ENCODE measurements at regions not wholly inside any gene's neighbourhood (a gene's known extent, or its start where the extent isn't known, plus 50 kb on each side); places are given as distances from the start of the nearest gene placed in this dataset.
"Not testable (repeated sequence)": the region's sequence is repeated elsewhere in the genome, so short reads cannot be mapped to it uniquely, and the experiment has no call there.

DNA sequence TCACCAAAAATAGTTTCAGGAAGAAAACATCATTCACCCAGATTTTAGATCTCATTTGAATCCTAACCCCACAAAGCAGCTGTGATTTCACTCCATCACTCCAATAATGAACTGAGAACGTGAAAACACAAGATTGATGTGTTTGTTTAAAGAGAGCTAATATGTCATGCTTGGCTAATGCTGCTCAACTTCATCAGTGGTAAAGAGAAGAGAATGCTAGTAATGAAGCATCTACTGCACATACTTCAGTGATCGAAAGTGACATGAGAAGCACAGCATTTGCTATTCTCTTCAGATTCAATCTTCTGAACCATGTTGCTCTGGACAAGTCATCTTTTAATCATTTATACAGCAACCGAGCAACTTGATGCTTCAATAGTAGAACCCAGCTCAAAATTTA, 874.7 kb downstream of the EFNA5 start:
- no peak overlapping the region for H3K4me3 ChIP-seq (ENCODE audit: low read length in 2 of 2)

DNA sequence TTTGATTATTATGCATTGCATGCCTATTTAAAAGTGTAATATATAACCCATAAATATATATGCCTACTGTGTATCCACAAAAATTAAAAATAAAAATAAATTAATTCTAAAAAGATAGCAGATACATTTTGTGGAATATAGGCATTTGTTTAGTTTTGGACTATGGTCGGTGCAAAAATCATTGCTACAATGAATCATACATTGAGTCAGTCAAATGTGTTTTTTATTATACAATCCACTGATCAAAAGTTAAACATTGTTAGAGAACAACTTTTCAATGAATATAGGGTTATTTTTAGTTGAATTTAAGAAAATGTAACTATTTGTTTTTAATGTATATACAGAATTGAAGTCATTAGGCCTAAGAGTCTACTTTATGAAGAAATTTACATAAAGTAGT, 885.9 kb downstream of the EFNA5 start:
- Histone ChIP-seq H3K9me3 (ENCODE audit: control insufficient read depth in 2 of 2, low read length in 2 of 2) (no peaks in the 10 kb centered on the region), H3K9ac (ENCODE audit: low read depth in 1 of 2, low read length in 2 of 2) (no peak overlapping the region), H3K27me3 (ENCODE audit: control insufficient read depth in 2 of 2, insufficient read depth in 2 of 2, low read length in 2 of 2) (no peaks in the 10 kb centered on the region), H3K36me3 (ENCODE audit: control insufficient read depth in 2 of 2, insufficient read depth in 2 of 2, low read length in 2 of 2) (no peaks in the 10 kb centered on the region), H3K27ac (ENCODE audit: low read depth in 2 of 2, low read length in 2 of 2) (no peak overlapping the region), H3K4me3 (ENCODE audit: low read length in 2 of 2) (no peak overlapping the region), H3K4me1 (ENCODE audit: control insufficient read depth in 2 of 2, insufficient read depth in 2 of 2, low read length in 2 of 2) (no peaks in the 10 kb centered on the region)

More for the DNA sequence above, 874.7 kb downstream of the EFNA5 start:
- Histone ChIP-seq H3K27ac (ENCODE audit: low read depth in 2 of 2, low read length in 2 of 2) (no peak overlapping the region), H3K9me3 (ENCODE audit: control insufficient read depth in 2 of 2, low read length in 2 of 2) (no peaks in the 10 kb centered on the region), H3K27me3 (ENCODE audit: control insufficient read depth in 2 of 2, insufficient read depth in 2 of 2, low read length in 2 of 2) (no peaks in the 10 kb centered on the region), H3K9ac (ENCODE audit: low read depth in 1 of 2, low read length in 2 of 2) (no peak overlapping the region), H3K4me1 (ENCODE audit: control insufficient read depth in 2 of 2, insufficient read depth in 2 of 2, low read length in 2 of 2) (no peaks in the 10 kb centered on the region), H3K36me3 (ENCODE audit: control insufficient read depth in 2 of 2, insufficient read depth in 2 of 2, low read length in 2 of 2) (no peaks in the 10 kb centered on the region)

DNA sequence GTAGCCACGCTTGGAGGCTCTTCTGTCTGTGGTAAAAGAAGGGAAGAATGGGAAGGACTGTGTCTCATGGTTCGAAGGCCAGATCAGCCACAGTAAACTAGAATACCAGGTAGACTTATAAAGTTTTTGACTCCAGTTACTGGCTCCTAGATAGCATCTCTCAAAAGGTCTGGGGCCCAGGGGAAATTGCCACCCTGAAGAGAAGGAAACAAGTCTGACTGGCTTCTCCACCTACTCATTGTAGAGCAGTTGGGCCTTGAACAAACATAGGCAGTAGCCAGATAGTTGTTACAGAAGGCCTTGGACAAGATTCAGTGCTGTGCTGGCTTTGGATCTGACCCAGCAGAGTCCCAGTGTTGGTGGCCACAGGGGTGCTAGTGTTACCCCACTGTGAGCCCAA, 890.4 kb downstream of the EFNA5 start:
- H3K36me3 ChIP-seq (ENCODE audit: control insufficient read depth in 2 of 2, insufficient read depth in 2 of 2, low read length in 2 of 2): no peaks in the 10 kb centered on the region
- no peaks in the 10 kb centered on the region for H3K27me3 ChIP-seq (ENCODE audit: control insufficient read depth in 2 of 2, insufficient read depth in 2 of 2, low read length in 2 of 2)
- H3K4me1 ChIP-seq (ENCODE audit: control insufficient read depth in 2 of 2, insufficient read depth in 2 of 2, low read length in 2 of 2): no peaks in the 10 kb centered on the region
- no peak overlapping the region for H3K9ac ChIP-seq (ENCODE audit: low read depth in 1 of 2, low read length in 2 of 2)
- H3K27ac ChIP-seq (ENCODE audit: low read depth in 2 of 2, low read length in 2 of 2): no peak overlapping the region
- H3K9me3 ChIP-seq (ENCODE audit: control insufficient read depth in 2 of 2, low read length in 2 of 2): no peaks in the 10 kb centered on the region
- H3K4me3 ChIP-seq (ENCODE audit: low read length in 2 of 2): no peak overlapping the region

DNA sequence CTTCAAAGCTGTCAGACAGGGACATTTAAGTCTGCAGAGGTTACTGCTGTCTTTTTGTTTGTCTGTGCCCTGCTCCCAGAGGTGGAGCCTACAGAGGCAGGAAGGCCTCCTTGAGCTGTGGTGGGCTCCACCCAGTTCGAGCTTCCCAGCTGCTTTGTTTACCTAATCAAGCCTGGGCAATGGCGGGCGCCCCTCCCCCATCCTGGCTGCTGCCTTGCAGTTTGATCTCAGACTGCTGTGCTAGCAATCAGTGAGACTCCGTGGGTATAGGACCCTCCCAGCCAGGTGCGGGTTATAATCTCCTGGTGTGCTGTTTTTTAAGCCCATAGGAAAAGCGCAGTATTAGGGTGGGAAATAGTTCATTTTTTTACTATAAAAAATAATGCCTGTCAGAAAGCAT, 894.2 kb downstream of the EFNA5 start:
- H3K9me3 ChIP-seq (ENCODE audit: control insufficient read depth in 2 of 2, low read length in 2 of 2); H3K27me3 ChIP-seq (ENCODE audit: control insufficient read depth in 2 of 2, insufficient read depth in 2 of 2, low read length in 2 of 2); H3K27ac ChIP-seq (ENCODE audit: low read depth in 2 of 2, low read length in 2 of 2); H3K4me3 ChIP-seq (ENCODE audit: low read length in 2 of 2); H3K36me3 ChIP-seq (ENCODE audit: control insufficient read depth in 2 of 2, insufficient read depth in 2 of 2, low read length in 2 of 2); H3K4me1 ChIP-seq (ENCODE audit: control insufficient read depth in 2 of 2, insufficient read depth in 2 of 2, low read length in 2 of 2); H3K9ac ChIP-seq (ENCODE audit: low read depth in 1 of 2, low read length in 2 of 2): not testable (repeated sequence)

DNA sequence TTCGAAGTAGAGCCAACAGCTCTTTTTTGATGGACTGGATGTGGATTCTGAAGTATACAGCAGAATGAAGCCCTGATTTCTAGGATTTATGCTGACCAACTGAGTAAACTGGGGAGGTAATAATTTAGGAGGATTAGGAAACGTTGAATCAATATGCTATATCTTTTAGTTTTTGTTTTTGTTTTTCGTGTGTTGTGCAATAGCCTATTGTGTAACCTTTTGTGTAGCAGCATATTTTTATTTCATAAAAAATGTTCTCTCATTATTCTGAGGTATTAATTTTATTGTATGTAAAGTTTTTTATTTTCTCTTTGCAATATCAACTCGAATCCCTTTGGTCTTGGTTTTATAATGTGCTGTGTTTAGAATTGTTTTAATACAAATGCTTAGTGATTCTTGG, 902.3 kb downstream of the EFNA5 start:
- Histone ChIP-seq H3K4me1 (ENCODE audit: control insufficient read depth in 2 of 2, insufficient read depth in 2 of 2, low read length in 2 of 2) (no peaks in the 10 kb centered on the region), H3K9ac (ENCODE audit: low read depth in 1 of 2, low read length in 2 of 2) (no peak overlapping the region), H3K27ac (ENCODE audit: low read depth in 2 of 2, low read length in 2 of 2) (no peak overlapping the region), H3K4me3 (ENCODE audit: low read length in 2 of 2) (no peak overlapping the region), H3K27me3 (ENCODE audit: control insufficient read depth in 2 of 2, insufficient read depth in 2 of 2, low read length in 2 of 2) (no peaks in the 10 kb centered on the region), H3K9me3 (ENCODE audit: control insufficient read depth in 2 of 2, low read length in 2 of 2) (no peaks in the 10 kb centered on the region), H3K36me3 (ENCODE audit: control insufficient read depth in 2 of 2, insufficient read depth in 2 of 2, low read length in 2 of 2) (no peaks in the 10 kb centered on the region)

DNA sequence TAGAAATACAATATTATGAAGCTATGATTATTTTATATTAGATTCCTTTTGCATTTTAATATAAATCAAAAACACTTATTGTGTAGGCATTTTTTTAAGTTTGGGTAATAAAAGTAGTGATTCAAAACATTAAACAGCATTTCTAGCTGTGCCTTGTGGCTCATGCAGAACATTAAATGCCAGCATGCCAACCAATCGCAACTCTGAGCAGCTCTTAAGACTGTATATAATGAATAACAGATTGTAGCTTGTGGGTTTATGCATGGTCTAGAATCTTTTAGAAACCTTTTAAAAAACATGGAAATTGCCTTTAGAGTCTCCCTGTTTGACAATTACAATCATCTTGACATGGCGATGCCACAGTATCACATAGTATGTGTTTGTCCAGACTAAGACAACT, 903.8 kb downstream of the EFNA5 start:
- H3K36me3 ChIP-seq (ENCODE audit: control insufficient read depth in 2 of 2, insufficient read depth in 2 of 2, low read length in 2 of 2): no peaks in the 10 kb centered on the region
- no peak overlapping the region for H3K4me3 ChIP-seq (ENCODE audit: low read length in 2 of 2)
- no peak overlapping the region for H3K27ac ChIP-seq (ENCODE audit: low read depth in 2 of 2, low read length in 2 of 2)
- no peaks in the 10 kb centered on the region for H3K9me3 ChIP-seq (ENCODE audit: control insufficient read depth in 2 of 2, low read length in 2 of 2)
- H3K9ac ChIP-seq (ENCODE audit: low read depth in 1 of 2, low read length in 2 of 2): no peak overlapping the region
- H3K27me3 ChIP-seq (ENCODE audit: control insufficient read depth in 2 of 2, insufficient read depth in 2 of 2, low read length in 2 of 2): no peaks in the 10 kb centered on the region
- H3K4me1 ChIP-seq (ENCODE audit: control insufficient read depth in 2 of 2, insufficient read depth in 2 of 2, low read length in 2 of 2): no peaks in the 10 kb centered on the region

DNA sequence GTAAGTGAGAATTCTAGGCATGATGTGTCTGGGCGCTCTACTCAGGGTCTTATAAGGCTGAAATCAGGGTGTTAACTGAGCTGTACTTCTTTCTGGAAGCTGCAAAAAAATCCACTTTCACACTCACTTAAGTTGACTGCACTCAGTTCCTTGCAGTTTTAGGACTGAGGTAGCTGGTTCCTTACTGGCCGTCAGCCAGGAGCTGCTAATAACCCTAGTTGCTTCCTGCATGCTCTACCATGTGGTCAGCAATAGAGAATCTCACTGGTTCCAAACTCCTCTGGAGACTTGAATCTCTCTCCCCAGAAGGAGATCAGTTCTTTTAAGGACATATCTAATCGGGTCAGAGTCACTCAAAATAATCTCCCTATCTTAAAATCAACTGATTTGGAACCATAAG, 911.2 kb downstream of the EFNA5 start:
- Histone ChIP-seq H3K4me1 (ENCODE audit: control insufficient read depth in 2 of 2, insufficient read depth in 2 of 2, low read length in 2 of 2) (no peaks in the 10 kb centered on the region), H3K27ac (ENCODE audit: low read depth in 2 of 2, low read length in 2 of 2) (no peak overlapping the region), H3K9ac (ENCODE audit: low read depth in 1 of 2, low read length in 2 of 2) (no peak overlapping the region), H3K9me3 (ENCODE audit: control insufficient read depth in 2 of 2, low read length in 2 of 2) (no peaks in the 10 kb centered on the region), H3K4me3 (ENCODE audit: low read length in 2 of 2) (no peak overlapping the region), H3K36me3 (ENCODE audit: control insufficient read depth in 2 of 2, insufficient read depth in 2 of 2, low read length in 2 of 2) (no peaks in the 10 kb centered on the region), H3K27me3 (ENCODE audit: control insufficient read depth in 2 of 2, insufficient read depth in 2 of 2, low read length in 2 of 2) (no peaks in the 10 kb centered on the region)

DNA sequence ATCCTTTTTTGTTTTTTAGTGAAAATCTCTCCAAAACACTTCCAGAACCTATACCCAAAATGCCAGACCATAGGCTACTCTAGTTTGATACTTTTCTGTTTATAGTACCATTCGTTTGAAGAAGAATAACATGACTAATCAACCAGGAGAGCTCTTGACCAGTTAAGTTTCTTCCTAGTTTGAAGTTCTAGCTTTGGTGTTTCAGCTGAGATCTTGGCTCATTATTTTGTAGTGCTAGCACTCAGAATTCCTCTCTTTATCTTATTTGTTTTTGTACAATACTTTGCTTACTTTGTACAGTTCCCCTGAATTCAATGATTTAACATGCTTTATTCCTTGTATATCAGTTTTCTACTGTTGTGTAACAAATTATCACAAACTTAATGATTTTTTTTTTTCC, 911.6 kb downstream of the EFNA5 start:
- no peak overlapping the region for H3K4me3 ChIP-seq (ENCODE audit: low read length in 2 of 2)
- H3K27me3 ChIP-seq (ENCODE audit: control insufficient read depth in 2 of 2, insufficient read depth in 2 of 2, low read length in 2 of 2): no peaks in the 10 kb centered on the region
- no peaks in the 10 kb centered on the region for H3K4me1 ChIP-seq (ENCODE audit: control insufficient read depth in 2 of 2, insufficient read depth in 2 of 2, low read length in 2 of 2)
- no peak overlapping the region for H3K9ac ChIP-seq (ENCODE audit: low read depth in 1 of 2, low read length in 2 of 2)
- no peak overlapping the region for H3K27ac ChIP-seq (ENCODE audit: low read depth in 2 of 2, low read length in 2 of 2)
- no peaks in the 10 kb centered on the region for H3K9me3 ChIP-seq (ENCODE audit: control insufficient read depth in 2 of 2, low read length in 2 of 2)
- H3K36me3 ChIP-seq (ENCODE audit: control insufficient read depth in 2 of 2, insufficient read depth in 2 of 2, low read length in 2 of 2): no peaks in the 10 kb centered on the region

DNA sequence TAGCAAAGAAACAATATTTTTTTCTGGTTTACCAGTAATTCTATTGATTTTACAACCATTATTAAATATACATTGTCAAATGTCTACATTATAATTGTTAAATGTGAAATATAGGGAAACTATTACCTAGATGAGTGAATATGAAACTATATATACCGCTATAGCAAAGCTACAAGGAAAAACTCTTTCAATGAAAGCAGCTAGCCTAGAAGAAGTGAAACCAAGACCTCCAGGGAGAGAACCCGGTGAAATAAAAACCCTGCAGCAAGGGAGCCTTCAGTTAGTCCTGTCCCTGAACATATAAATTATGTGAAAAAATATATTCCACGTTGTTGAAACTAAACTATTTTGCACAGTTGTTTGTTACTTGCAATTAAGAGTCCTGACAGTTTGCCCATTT, 913.1 kb downstream of the EFNA5 start:
- no peaks in the 10 kb centered on the region for H3K27me3 ChIP-seq (ENCODE audit: control insufficient read depth in 2 of 2, insufficient read depth in 2 of 2, low read length in 2 of 2)
- H3K27ac ChIP-seq (ENCODE audit: low read depth in 2 of 2, low read length in 2 of 2): no peak overlapping the region
- H3K9ac ChIP-seq (ENCODE audit: low read depth in 1 of 2, low read length in 2 of 2): no peak overlapping the region
- H3K36me3 ChIP-seq (ENCODE audit: control insufficient read depth in 2 of 2, insufficient read depth in 2 of 2, low read length in 2 of 2): no peaks in the 10 kb centered on the region
- H3K4me3 ChIP-seq (ENCODE audit: low read length in 2 of 2): no peak overlapping the region
- no peaks in the 10 kb centered on the region for H3K4me1 ChIP-seq (ENCODE audit: control insufficient read depth in 2 of 2, insufficient read depth in 2 of 2, low read length in 2 of 2)
- no peaks in the 10 kb centered on the region for H3K9me3 ChIP-seq (ENCODE audit: control insufficient read depth in 2 of 2, low read length in 2 of 2)

DNA sequence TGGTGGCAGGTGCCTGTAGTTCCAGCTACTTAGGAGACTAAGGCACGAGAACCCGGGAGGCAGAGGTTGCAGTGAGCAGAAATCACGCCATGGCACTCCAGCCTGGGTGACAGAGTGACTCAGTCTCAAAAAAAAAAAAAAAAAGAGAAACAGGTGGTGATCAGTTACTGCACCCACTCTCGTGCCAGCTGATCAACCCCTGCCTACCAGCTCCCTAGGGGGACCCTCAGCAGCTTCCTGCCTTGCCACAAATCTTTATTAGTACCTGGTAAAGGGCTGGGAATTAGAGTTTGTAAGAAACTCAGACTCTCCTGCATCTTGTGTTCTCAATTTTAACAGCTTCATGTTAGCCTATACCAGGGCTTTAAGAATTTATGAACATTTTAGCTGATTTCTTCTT, 914.9 kb downstream of the EFNA5 start:
- Histone ChIP-seq H3K4me1 (ENCODE audit: control insufficient read depth in 2 of 2, insufficient read depth in 2 of 2, low read length in 2 of 2) (no peaks in the 10 kb centered on the region), H3K9me3 (ENCODE audit: control insufficient read depth in 2 of 2, low read length in 2 of 2) (no peaks in the 10 kb centered on the region), H3K9ac (ENCODE audit: low read depth in 1 of 2, low read length in 2 of 2) (no peak overlapping the region), H3K4me3 (ENCODE audit: low read length in 2 of 2) (no peak overlapping the region), H3K36me3 (ENCODE audit: control insufficient read depth in 2 of 2, insufficient read depth in 2 of 2, low read length in 2 of 2) (no peaks in the 10 kb centered on the region), H3K27ac (ENCODE audit: low read depth in 2 of 2, low read length in 2 of 2) (no peak overlapping the region), H3K27me3 (ENCODE audit: control insufficient read depth in 2 of 2, insufficient read depth in 2 of 2, low read length in 2 of 2) (no peaks in the 10 kb centered on the region)

DNA sequence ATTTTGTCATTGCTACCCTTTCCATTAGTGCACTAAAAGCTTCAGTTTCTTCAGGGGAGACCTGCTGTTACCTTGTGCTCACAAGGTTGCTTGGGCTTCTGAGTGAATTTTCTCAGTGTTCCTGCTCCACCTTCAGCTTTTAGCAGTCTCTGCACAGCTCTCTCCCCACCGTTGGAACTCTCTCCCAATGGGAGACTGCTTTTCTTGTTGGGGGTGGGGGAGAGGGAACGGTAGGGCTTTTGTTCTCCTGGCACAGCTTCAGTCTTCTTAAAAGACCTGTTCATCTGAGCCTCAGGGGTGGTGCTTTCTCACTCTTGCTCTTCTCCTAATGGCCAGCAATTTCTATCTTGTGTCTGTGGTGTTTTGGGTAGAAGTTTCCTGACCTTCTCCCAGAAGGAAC, 915.7 kb downstream of the EFNA5 start:
- Histone ChIP-seq H3K9ac (ENCODE audit: low read depth in 1 of 2, low read length in 2 of 2) (no peak overlapping the region), H3K4me1 (ENCODE audit: control insufficient read depth in 2 of 2, insufficient read depth in 2 of 2, low read length in 2 of 2) (no peaks in the 10 kb centered on the region), H3K27me3 (ENCODE audit: control insufficient read depth in 2 of 2, insufficient read depth in 2 of 2, low read length in 2 of 2) (no peaks in the 10 kb centered on the region), H3K36me3 (ENCODE audit: control insufficient read depth in 2 of 2, insufficient read depth in 2 of 2, low read length in 2 of 2) (no peaks in the 10 kb centered on the region), H3K4me3 (ENCODE audit: low read length in 2 of 2) (no peak overlapping the region), H3K27ac (ENCODE audit: low read depth in 2 of 2, low read length in 2 of 2) (no peak overlapping the region), H3K9me3 (ENCODE audit: control insufficient read depth in 2 of 2, low read length in 2 of 2) (no peaks in the 10 kb centered on the region)
